HL-60 (cell line): ENCODE measurements at regions not wholly inside any gene's neighbourhood (a gene's known extent, or its start where the extent isn't known, plus 50 kb on each side); places are given as distances from the start of the nearest gene placed in this dataset.

Source experiments
- DNase-seq, 2 experiments: peaks; one replicate each; pipeline ENCODE4 v3.0.0-alpha.2; 2010 to 2020; ENCODE audit warnings: low read depth in 1 of 2, low spot score in 1 of 2
- H3K27ac ChIP-seq: fragments of 250-450 bp; sonication (Bioruptor Pico); replicated peaks from 2 replicates; pipeline ENCODE4 v1.5.1; 2020; ENCODE audit warnings: mild to moderate bottlenecking, moderate library complexity
- H3K27me3 ChIP-seq: fragments of 250-450 bp; sonication (Bioruptor Pico); 2 replicates; pipeline ENCODE4 v1.5.1; 2021; ENCODE audit warnings: mild to moderate bottlenecking, moderate library complexity; ENCODE audit not compliant: insufficient read depth, poor library complexity, severe bottlenecking
- H3K4me3 ChIP-seq: replicated peaks from 2 replicates; pipeline ENCODE4 v1.5.1; 2011; ENCODE audit warnings: mild to moderate bottlenecking, control low read depth, low read length; ENCODE audit not compliant: insufficient read depth
- CTCF ChIP-seq: IDR thresholded peaks from one replicate; pipeline ENCODE4 v1.5.1; 2011; ENCODE audit warnings: low read length, control low read depth, inconsistent platforms; ENCODE audit not compliant: insufficient read depth
- GABPA ChIP-seq: IDR thresholded peaks from 2 replicates; pipeline ENCODE4 v1.6.1; 2012; ENCODE audit warnings: low read depth
- POLR2AphosphoS5 ChIP-seq: IDR thresholded peaks from 2 replicates; pipeline ENCODE4 v1.6.1; 2012; ENCODE audit warnings: low read depth
- REST ChIP-seq: IDR thresholded peaks from 2 replicates; pipeline ENCODE4 v1.6.1; 2012; ENCODE audit warnings: low read depth; ENCODE audit not compliant: insufficient replicate concordance
- SPI1 ChIP-seq: IDR thresholded peaks from 2 replicates; pipeline ENCODE4 v1.6.1; 2012; ENCODE audit warnings: low read depth, mild to moderate bottlenecking, borderline replicate concordance

GRCh38 chr1:219757890-219758289, 145.0 kb upstream of the ZC3H11B start:
- no peak for TF ChIP-seq CTCF
- no peak for TF ChIP-seq REST
- Histone ChIP-seq H3K27me3 (no peaks in the 10 kb centered on the region), H3K27ac (no peak overlapping the region), H3K4me3 (no peak overlapping the region)
- no peak for DNase-seq

- no peak overlapping the region for H3K4me3 ChIP-seq
- H3K27ac ChIP-seq = no peak overlapping the region
- no peak for TF ChIP-seq REST
- no peak for TF ChIP-seq POLR2AphosphoS5
- TF ChIP-seq GABPA = no peak
- no peak for TF ChIP-seq SPI1
- TF ChIP-seq CTCF = no peak
- H3K27me3 ChIP-seq = no peaks in the 10 kb centered on the region
- no peak for DNase-seq
Measured at GRCh38 chr1:219755234-219755633, 142.3 kb upstream of the ZC3H11B start.

- DNase-seq = no peak
- Histone ChIP-seq H3K27ac (no peak overlapping the region), H3K27me3 (no peaks in the 10 kb centered on the region), H3K4me3 (no peak overlapping the region)
- TF ChIP-seq CTCF = no peak
- no peak for TF ChIP-seq SPI1
- no peak for TF ChIP-seq REST
- TF ChIP-seq POLR2AphosphoS5 = no peak
- no peak for TF ChIP-seq GABPA
Measured at GRCh38 chr1:219754767-219755166, 141.9 kb upstream of the ZC3H11B start.
